ENCODE measurements at regions not wholly inside any gene's neighbourhood (a gene's known extent, or its start where the extent isn't known, plus 50 kb on each side); places are given as distances from the start of the nearest gene placed in this dataset.

- no peak for TF ChIP-seq PREB (CRISPR knock-in tag; IDR thresholded peaks at IDR 0.05; ENCODE audit: borderline replicate concordance)
- no peak for TF ChIP-seq ATF6 (CRISPR knock-in tag; IDR thresholded peaks at IDR 0.05)
- no peak for TF ChIP-seq GRHL2 (CRISPR knock-in tag; IDR thresholded peaks at IDR 0.05; ENCODE audit: insufficient replicate concordance, severe bottlenecking)
- TF ChIP-seq ZNF219 (CRISPR knock-in tag; IDR thresholded peaks at IDR 0.05; ENCODE audit: borderline replicate concordance), result no peak
- TF ChIP-seq ZBTB43 (CRISPR knock-in tag; IDR thresholded peaks at IDR 0.05), result no peak
- no peak for TF ChIP-seq ZMAT4 (CRISPR knock-in tag; IDR thresholded peaks at IDR 0.05)
- TF ChIP-seq IRF1 (CRISPR knock-in tag; IDR thresholded peaks at IDR 0.05), result no peak
- TF ChIP-seq ZNF281 (CRISPR knock-in tag; IDR thresholded peaks at IDR 0.05), result no peak
- no peak for TF ChIP-seq ATF3 (CRISPR knock-in tag; conservative IDR thresholded peaks at IDR 0.05)
- no peak for TF ChIP-seq ESRRA (CRISPR knock-in tag; IDR thresholded peaks at IDR 0.05; ENCODE audit: borderline replicate concordance)
- TF ChIP-seq EMX1 (CRISPR knock-in tag; IDR thresholded peaks at IDR 0.05), result no peak
- TF ChIP-seq ELF4 (CRISPR knock-in tag; IDR thresholded peaks at IDR 0.05; ENCODE audit: low read depth), result no peak
Measured at GRCh38 chr9:88738709-88739108, 203.7 kb downstream of the NXNL2 start (continued).

- peaks cover 13% of the 10 kb centered on the region for H3K9me3 Mint-ChIP-seq
- no peak for DNase-seq (ENCODE audit: low spot score)
- H3K27ac Mint-ChIP-seq, result no peak overlapping the region
- CTCF ChIA-PET, result no interaction called here
- no peak for ATAC-seq
- H3K27me3 Mint-ChIP-seq (ENCODE audit: low read depth), result no peaks in the 10 kb centered on the region
- POLR2A ChIA-PET, result no interaction called here
- H3K4me3 Mint-ChIP-seq, result no peak overlapping the region
- peaks cover 17% of the 10 kb centered on the region for H3K4me1 Mint-ChIP-seq
- H3K36me3 Mint-ChIP-seq, result peaks cover 12% of the 10 kb centered on the region
- TF ChIP-seq AFF4 (CRISPR knock-in tag; IDR thresholded peaks at IDR 0.05; ENCODE audit: borderline replicate concordance), result no peak
- no peak for TF ChIP-seq FOXP1 (CRISPR knock-in tag; IDR thresholded peaks at IDR 0.05; ENCODE audit: borderline replicate concordance)
- TF ChIP-seq E2F4 (CRISPR knock-in tag; IDR thresholded peaks at IDR 0.05; ENCODE audit: borderline replicate concordance, low read depth), result no peak
- TF ChIP-seq NFATC4 (CRISPR knock-in tag; IDR thresholded peaks at IDR 0.05), result no peak
- no peak for TF ChIP-seq JAZF1 (CRISPR knock-in tag; IDR thresholded peaks at IDR 0.05)
- TF ChIP-seq ZNF416 (CRISPR knock-in tag; IDR thresholded peaks at IDR 0.05), result no peak
- no peak for TF ChIP-seq OVOL2 (CRISPR knock-in tag; IDR thresholded peaks at IDR 0.05; ENCODE audit: borderline replicate concordance)
- no peak for TF ChIP-seq IRF2 (CRISPR knock-in tag; IDR thresholded peaks at IDR 0.05; ENCODE audit: borderline replicate concordance, low read depth)
- no peak for TF ChIP-seq CTCF (IDR thresholded peaks at IDR 0.05)
Measured at GRCh38 chr9:88739373-88739772, 204.4 kb downstream of the NXNL2 start.

Measured in WTC11 (cell line).